Nephron progenitor cell (in vitro differentiated cells): ENCODE measurements at regions not wholly inside any gene's neighbourhood (a gene's known extent, or its start where the extent isn't known, plus 50 kb on each side); places are given as distances from the start of the nearest gene placed in this dataset.

Experiments
- DNase-seq: peaks from one replicate; pipeline ENCODE4 v3.0.0; 2021
- H3K27ac Mint-ChIP-seq: 2 replicates; pipeline ENCODE4 v1.8.0; 2021; ENCODE audit warnings: mild to moderate bottlenecking, moderate library complexity, mixed read lengths
- H3K27me3 Mint-ChIP-seq: 2 replicates; pipeline ENCODE4 v1.8.0; 2021; ENCODE audit warnings: mild to moderate bottlenecking, low read depth, mixed read lengths; ENCODE audit not compliant: poor library complexity
- H3K36me3 Mint-ChIP-seq: 2 replicates; pipeline ENCODE4 v1.8.0; 2021; ENCODE audit warnings: low read depth, mixed read lengths
- H3K4me1 Mint-ChIP-seq: 2 replicates; pipeline ENCODE4 v1.8.0; 2021; ENCODE audit warnings: mixed read lengths
- H3K4me3 Mint-ChIP-seq: 2 replicates; pipeline ENCODE4 v1.8.0; 2021; ENCODE audit warnings: mild to moderate bottlenecking, moderate library complexity, mixed read lengths
- H3K9me3 Mint-ChIP-seq: 2 replicates; pipeline ENCODE4 v1.8.0; 2021; ENCODE audit warnings: mild to moderate bottlenecking, moderate library complexity, mixed read lengths
- TF ChIP-seq, protein P1 (sequence below): fragments of 200-600 bp; sonication (generic); IDR thresholded peaks from 2 replicates; pipeline ENCODE4 v1.5.0; 2021; ENCODE audit warnings: antibody characterized with exemption

DNA sequence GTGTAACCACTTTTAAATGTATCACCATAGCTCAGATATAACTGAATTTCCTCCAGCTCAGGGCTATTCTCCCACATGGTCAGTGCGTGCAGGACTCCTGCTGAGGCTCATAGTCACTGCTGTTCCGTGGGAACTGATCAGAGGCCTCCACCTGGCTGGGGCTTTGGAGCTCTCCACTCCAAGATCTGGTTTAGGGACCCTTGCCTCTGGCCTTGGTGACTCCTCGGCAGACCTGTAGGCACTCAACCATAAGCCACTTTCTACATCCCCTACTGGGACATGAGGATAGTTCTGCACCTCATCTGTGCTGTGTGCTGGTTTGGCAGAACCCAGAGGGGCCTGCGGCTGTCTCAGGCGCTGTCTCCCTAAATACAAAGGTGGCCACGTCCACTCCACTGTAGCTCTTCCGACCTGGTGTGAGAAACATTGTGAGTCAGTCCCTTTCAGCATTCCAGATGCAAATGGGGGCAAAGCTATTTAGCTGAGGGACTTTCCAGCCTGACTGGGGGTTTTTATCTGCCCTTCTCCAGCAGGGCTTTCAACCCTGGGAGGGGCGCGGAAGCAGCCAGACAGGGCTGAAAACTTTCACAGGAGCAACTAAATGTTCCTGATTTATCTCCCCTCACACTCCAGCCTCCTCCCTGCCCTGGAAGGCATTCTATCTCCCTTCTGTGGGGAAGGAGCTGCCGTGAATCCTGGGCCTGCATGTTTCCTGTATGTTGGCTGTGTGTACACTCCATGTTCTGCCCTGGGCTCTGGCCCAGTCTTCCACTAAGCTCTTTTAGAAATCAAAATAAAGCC lies 218.3 kb upstream of the DAAM1 start:
- Mint-ChIP-seq H3K4me1 (peaks cover 24% of the 10 kb centered on the region), H3K27me3 (peaks cover 4% of the 10 kb centered on the region), H3K4me3 (peak overlapping the region; percentile 12), H3K9me3 (peaks cover 12% of the 10 kb centered on the region), H3K27ac (peak overlapping the region; percentile 94), H3K36me3 (no peaks in the 10 kb centered on the region)
- TF ChIP-seq, protein P1, sequence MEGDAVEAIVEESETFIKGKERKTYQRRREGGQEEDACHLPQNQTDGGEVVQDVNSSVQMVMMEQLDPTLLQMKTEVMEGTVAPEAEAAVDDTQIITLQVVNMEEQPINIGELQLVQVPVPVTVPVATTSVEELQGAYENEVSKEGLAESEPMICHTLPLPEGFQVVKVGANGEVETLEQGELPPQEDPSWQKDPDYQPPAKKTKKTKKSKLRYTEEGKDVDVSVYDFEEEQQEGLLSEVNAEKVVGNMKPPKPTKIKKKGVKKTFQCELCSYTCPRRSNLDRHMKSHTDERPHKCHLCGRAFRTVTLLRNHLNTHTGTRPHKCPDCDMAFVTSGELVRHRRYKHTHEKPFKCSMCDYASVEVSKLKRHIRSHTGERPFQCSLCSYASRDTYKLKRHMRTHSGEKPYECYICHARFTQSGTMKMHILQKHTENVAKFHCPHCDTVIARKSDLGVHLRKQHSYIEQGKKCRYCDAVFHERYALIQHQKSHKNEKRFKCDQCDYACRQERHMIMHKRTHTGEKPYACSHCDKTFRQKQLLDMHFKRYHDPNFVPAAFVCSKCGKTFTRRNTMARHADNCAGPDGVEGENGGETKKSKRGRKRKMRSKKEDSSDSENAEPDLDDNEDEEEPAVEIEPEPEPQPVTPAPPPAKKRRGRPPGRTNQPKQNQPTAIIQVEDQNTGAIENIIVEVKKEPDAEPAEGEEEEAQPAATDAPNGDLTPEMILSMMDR, result no peak
- peak; percentile 18 for DNase-seq

DNA sequence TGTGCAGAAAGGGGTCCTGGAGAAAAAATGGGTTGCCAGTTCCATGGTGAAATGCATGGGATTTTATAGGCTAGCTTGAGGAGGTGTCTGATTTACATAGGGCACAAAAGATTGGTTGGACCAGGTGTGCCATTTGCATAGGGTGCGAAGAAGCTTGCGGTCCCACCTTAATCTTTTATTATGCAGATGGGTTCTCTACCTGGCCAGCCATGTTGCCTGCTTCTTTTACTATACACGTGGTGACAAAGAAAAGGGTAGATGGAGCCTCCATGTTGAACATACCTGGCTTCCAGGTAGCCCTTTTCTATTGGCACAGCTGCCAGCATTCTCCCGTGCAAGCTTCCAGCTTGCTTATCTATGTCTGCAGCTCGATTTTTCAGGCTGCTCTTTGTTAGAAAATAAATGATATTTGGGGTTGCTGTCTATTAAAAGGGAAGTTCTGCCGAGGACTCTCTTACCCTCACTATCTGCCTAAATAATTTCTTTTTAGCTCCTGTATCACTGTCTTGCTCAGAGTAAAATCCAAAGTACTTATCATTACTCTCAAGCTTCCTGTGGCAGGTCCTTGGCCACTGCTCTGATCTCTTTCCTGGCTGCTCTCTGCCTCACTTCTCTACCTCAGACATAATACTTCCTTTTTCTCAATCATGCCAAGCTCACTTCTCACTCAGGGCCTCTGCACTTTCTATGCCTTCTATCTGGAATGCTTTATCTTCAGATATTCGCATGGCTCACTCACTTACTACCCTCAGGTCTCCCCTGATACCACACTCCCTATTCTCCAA lies 216.0 kb upstream of the DAAM1 start:
- peaks cover 4% of the 10 kb centered on the region for H3K27me3 Mint-ChIP-seq
- no peaks in the 10 kb centered on the region for H3K36me3 Mint-ChIP-seq
- peaks cover 12% of the 10 kb centered on the region for H3K9me3 Mint-ChIP-seq

DNA sequence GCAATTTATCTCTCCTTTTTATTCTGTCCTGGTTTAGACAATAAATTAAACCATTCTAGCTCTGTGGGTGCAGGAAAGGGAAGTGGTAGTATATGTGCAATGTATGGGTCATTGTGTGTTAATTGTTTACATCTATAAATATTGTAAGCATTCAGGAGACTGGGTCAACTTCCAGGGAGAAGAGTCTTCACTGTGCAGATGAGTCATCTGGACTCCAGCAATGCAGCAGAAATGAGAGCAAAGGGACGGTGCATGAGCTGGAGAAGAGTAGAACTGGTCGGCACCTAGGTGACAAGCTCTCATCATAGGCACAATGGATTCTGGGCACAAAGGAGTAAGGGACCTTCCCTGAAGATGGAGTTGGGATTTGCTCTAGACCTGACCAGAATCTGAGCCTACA lies 211.1 kb upstream of the DAAM1 start:
- Mint-ChIP-seq H3K27ac (no peak overlapping the region), H3K4me3 (no peak overlapping the region), H3K27me3 (peaks cover under 1% of the 10 kb centered on the region), H3K4me1 (peaks cover 21% of the 10 kb centered on the region), H3K9me3 (peaks cover 12% of the 10 kb centered on the region), H3K36me3 (no peaks in the 10 kb centered on the region)
- no peak for DNase-seq
- TF ChIP-seq, protein P1, result no peak

More for the DNA sequence above, 216.0 kb upstream of the DAAM1 start:
- TF ChIP-seq, protein P1, result no peak
- H3K4me1 Mint-ChIP-seq, result peaks cover 8% of the 10 kb centered on the region
- no peak overlapping the region for H3K4me3 Mint-ChIP-seq
- no peak overlapping the region for H3K27ac Mint-ChIP-seq
- DNase-seq, result no peak

DNA sequence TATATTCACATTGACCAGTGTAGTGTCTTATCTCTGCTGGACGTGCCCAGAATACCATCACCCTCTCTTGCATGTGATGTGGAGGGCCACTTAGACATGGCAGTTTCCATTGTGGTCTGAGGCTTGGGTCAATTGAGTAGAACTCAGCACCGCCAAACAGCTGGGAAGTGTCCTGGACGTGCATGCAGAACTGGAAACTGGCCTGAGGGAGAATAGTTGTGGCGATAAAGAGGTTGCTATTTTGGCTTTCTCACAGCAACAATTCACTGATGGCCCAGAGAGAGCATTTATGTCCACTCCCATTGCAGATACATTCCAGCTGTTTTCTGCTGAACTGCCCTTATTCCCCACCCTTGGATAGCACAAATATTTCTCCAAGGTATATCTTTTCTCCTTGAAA lies 210.1 kb upstream of the DAAM1 start:
- peaks cover 2% of the 10 kb centered on the region for H3K27me3 Mint-ChIP-seq

DNA sequence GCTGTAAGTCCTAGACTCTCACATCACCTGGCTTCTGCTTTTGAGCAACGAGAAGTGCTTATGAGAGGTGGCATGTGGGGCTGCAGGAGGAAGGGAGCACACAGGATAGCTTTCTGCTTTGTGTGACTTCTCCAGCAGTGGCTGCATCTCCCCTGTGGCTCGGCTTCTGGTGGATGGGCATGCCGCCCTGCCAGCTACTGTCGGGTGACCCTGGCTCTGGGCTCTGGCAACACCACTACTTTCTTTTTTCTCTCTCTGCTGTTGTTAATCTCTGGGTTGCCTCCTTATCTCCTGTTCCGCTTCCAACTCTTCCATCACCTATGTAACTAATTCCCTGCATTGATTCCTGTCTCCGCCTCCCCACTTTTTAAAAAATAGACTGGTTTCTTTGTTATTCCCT lies 209.1 kb upstream of the DAAM1 start:
- TF ChIP-seq, protein P1, result no peak
- H3K4me3 Mint-ChIP-seq, result no peak overlapping the region
- peaks cover 2% of the 10 kb centered on the region for H3K27me3 Mint-ChIP-seq
- H3K9me3 Mint-ChIP-seq, result peaks cover 6% of the 10 kb centered on the region
- H3K4me1 Mint-ChIP-seq, result peaks cover 21% of the 10 kb centered on the region
- H3K27ac Mint-ChIP-seq, result no peak overlapping the region
- no peaks in the 10 kb centered on the region for H3K36me3 Mint-ChIP-seq
- DNase-seq, result no peak

More for the DNA sequence above, 210.1 kb upstream of the DAAM1 start:
- Mint-ChIP-seq H3K36me3 (no peaks in the 10 kb centered on the region), H3K9me3 (peaks cover 12% of the 10 kb centered on the region), H3K4me3 (no peak overlapping the region), H3K4me1 (peaks cover 21% of the 10 kb centered on the region), H3K27ac (no peak overlapping the region)
- TF ChIP-seq, protein P1, result no peak
- DNase-seq, result no peak
